ENCODE measurements at regions not wholly inside any gene's neighbourhood (a gene's known extent, or its start where the extent isn't known, plus 50 kb on each side); places are given as distances from the start of the nearest gene placed in this dataset.
"Not testable (repeated sequence)": the region's sequence is repeated elsewhere in the genome, so short reads cannot be mapped to it uniquely, and the experiment has no call there.

DNA sequence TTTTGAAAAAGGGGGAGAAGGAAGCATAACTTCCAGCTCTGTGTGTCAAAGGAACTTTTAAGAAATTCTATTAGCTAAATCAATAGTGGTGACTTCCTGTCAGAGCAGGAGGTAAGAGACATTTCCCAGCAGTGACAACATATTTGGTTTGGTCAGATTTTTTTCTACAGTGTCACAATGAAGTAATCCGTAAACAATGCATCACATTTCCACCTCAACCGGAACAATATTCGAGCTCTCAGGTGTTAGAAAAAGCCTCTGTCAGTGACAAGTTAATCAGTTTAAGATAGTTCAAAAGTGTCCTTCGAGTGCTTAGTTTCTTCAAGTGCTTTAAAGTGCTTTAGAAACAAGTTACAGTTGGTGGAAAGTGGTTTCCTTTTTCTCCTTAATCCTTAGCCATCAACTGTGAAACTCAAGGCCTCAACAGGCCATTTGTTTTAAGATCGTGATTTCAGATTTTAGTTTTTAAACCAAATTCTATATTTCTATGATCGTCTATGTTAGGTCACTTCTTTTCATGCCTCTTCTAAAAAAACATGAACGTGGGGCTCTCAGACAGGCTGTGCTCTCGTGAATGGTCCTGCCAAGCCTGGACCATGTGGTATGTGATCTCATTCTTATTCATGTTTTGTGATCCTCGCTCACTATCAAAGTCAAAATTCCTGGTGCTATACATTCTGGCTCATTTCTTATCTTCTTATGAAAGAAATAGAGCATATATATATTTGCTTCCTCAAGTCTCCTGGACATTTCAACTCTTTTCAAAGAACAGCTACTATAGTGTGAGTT lies 181.9 kb upstream of the HMHB1 start (continued):
- TF ChIP-seq TAF7 (optimal IDR thresholded peaks at IDR 0.05; ENCODE audit: borderline replicate concordance, low read depth, low read length) = no peak
- TF ChIP-seq EP300 (IDR thresholded peaks at IDR 0.05; ENCODE audit: borderline replicate concordance in 1 of 2, low read depth in 2 of 2, low read length in 2 of 2) = no peak

DNA sequence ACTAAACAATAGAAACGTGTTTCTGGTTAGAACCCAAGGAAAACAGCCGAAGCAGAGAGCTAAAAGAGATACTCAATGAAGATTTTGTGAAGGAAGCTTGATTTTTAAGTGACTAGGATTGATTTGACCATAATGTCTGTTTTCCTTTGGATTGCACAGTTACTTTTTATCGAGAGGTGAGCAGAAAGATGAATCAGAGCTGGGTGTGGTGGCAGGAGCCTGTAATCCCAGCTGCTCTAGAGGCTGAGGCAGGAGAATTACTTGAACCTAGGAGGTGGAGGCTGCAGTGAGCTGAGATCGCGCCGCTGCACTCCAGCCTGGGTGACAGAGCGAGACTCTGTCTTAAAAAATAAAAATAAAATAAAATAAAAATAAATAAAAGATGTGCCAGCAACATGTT lies 186.9 kb upstream of the HMHB1 start:
- POLR2A ChIA-PET (ENCODE audit: partially characterized antibody) = not testable (repeated sequence)

More for the DNA sequence above, 186.9 kb upstream of the HMHB1 start:
- not testable (repeated sequence) for DNase-seq (ENCODE audit: low read depth in 1 of 2, low spot score in 2 of 2); H3K23me2 ChIP-seq (ENCODE audit: low read depth, low read length); H3K4me3 ChIP-seq (ENCODE audit: extremely low read depth in 1 of 4, insufficient read depth in 2 of 4, low read depth in 3 of 4, low read length in 4 of 4); H2BK12ac ChIP-seq (ENCODE audit: low read depth, low read length); H3K4ac ChIP-seq (replicated peaks; ENCODE audit: insufficient read length, low read depth, low read length); H3K9me3 ChIP-seq (ENCODE audit: insufficient read depth in 2 of 2, low read depth in 1 of 2, low read length in 1 of 2); H3K27me3 ChIP-seq (replicated peaks in 1 of 4; ENCODE audit: control insufficient read depth in 3 of 4, extremely low read depth in 1 of 4, insufficient read depth in 3 of 4, low read length in 3 of 4); H4K8ac ChIP-seq (ENCODE audit: extremely low read depth, insufficient read depth, low read length); H2AFZ ChIP-seq (ENCODE audit: low read length); H3K36me3 ChIP-seq (ENCODE audit: control insufficient read depth in 2 of 4, insufficient read depth in 4 of 4, low read length in 3 of 4); H4K5ac ChIP-seq (ENCODE audit: insufficient read length, low read depth, low read length); H3K23ac ChIP-seq (ENCODE audit: insufficient read length); H3K18ac ChIP-seq (ENCODE audit: extremely low read depth, low read length); H4K20me1 ChIP-seq (replicated peaks in 1 of 2; ENCODE audit: control insufficient read depth in 1 of 2, insufficient read depth in 2 of 2, low read length in 2 of 2); H3K9ac ChIP-seq (replicated peaks in 1 of 4; ENCODE audit: extremely low read depth in 1 of 4, low read depth in 3 of 4, low read length in 3 of 4); H3K27ac ChIP-seq (ENCODE audit: low read depth, low read length); H3K4me2 ChIP-seq (ENCODE audit: insufficient read depth in 1 of 2, low read depth in 2 of 2, low read length in 2 of 2); H2BK120ac ChIP-seq (replicated peaks; ENCODE audit: low read depth, low read length); H2BK5ac ChIP-seq (ENCODE audit: low read depth, low read length); H2BK20ac ChIP-seq (ENCODE audit: low read length); H4K91ac ChIP-seq (replicated peaks; ENCODE audit: insufficient read length, low read length); H3K56ac ChIP-seq (replicated peaks; ENCODE audit: insufficient read length, low read depth, low read length); H3K14ac ChIP-seq (ENCODE audit: insufficient read length); H3K4me1 ChIP-seq (replicated peaks in 1 of 4; ENCODE audit: control insufficient read depth in 3 of 4, insufficient read depth in 4 of 4, low read length in 3 of 4); H2BK15ac ChIP-seq (ENCODE audit: low read length); H3K79me2 ChIP-seq (ENCODE audit: control insufficient read depth in 1 of 2, insufficient read depth in 2 of 2, low read length in 2 of 2); FAIRE-seq; H2AK5ac ChIP-seq (ENCODE audit: low read depth, low read length); H3K79me1 ChIP-seq (ENCODE audit: low read depth, low read length)
- WGBS, 2 experiments (ENCODE audit: extremely low coverage in 1 of 2, insufficient coverage in 1 of 2, insufficient read length in 1 of 2, insufficient replicate concordance in 2 of 2, low coverage in 1 of 2, low lambda C conversion rate in 2 of 2, missing lambda C conversion rate in 1 of 2) = 93% methylated on average over 7 of the region's 7 CpGs; no CpG with 5 or more reads in 1 of the 2 experiments
- CTCF ChIA-PET (ENCODE audit: partially characterized antibody) = interaction anchor here (0.9 kb wide), 1 partner anchor 343 kb away, joined by 4 read pairs; no protein-coding TSS in a partner anchor
